Endometrial microvascular endothelial cells (primary cell): ENCODE measurements at regions not wholly inside any gene's neighbourhood (a gene's known extent, or its start where the extent isn't known, plus 50 kb on each side); places are given as distances from the start of the nearest gene placed in this dataset.
"Not testable (repeated sequence)": the region's sequence is repeated elsewhere in the genome, so short reads cannot be mapped to it uniquely, and the experiment has no call there.

Experiments
- in situ Hi-C: cut with HindIII; loops from 2 replicates; pipeline ENCODE4 v1.10.0; 2017; ENCODE audit warnings: low sequenced_read_pairs, low pct_unique_long_range_greater_than_20kb; ENCODE audit errors: inconsistent ontology term

DNA sequence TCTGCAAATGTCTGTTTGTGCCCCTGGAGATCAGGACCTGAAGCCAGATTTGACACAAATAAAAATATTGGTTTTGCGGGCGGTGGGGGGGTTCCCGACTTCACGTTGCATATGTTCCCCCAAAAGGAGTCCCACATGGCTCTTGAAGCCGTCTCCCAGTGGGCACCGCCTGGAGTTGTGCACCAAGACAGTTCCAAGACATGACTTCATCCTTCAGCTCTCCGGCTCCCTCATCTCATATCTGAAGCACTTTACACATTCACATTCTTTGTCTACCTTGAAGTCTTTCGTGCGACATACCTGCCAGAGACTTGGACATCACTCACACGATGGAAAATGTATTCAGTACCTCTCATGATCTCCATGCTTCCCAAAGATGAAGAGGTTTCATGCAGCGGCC is 362.8 kb upstream of the FOXK1 start:
- in situ Hi-C loops: no loop called here

GRCh38 chr7:4325732-4326131 is 356.4 kb upstream of the FOXK1 start:
- in situ Hi-C loops: no loop called here

- in situ Hi-C loops: no loop called here
Observed at GRCh38 chr7:4331711-4332110, 350.4 kb upstream of the FOXK1 start.

DNA sequence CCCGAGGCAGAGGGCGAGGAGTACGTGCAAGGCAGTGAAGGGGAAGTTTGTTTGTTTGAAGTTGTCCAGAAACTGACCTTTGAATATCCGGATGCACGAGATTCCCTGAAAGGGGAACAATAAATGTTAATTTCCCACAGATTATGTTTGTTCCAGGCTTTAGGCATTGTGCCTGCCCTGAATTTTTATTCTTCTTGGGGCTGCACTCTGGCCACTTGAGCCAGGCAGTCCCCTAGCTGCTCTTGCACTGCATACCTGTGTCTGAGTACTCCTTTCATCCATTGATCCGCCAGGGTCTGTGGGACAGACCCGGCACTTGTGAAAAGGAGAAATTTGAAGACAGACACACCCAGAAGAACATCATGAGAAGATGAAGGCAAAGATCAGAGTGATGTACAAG is 343.5 kb upstream of the FOXK1 start:
- in situ Hi-C loops: no loop called here

- in situ Hi-C loops: no loop called here
Observed at GRCh38 chr7:4343272-4344247, 338.5 kb upstream of the FOXK1 start.

DNA sequence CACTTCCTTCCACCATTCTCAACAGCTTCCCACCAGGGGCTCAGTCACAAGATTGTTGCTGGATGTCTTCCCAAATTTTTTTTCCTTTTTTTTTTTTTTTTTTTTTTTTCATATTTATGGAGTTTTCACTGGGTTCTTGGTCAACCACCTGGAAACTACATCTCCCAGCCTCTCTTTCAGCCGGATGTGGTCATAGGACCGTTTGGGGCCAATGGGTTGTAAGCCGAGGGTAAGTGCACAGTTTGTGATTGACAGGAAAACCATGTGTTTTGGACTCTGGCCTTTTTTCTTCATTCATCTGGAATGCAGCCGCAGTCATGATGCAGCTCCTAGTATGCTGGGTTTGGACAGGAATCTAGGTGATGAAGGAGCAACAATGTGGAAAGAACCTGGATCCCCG is 337.1 kb upstream of the FOXK1 start:
- in situ Hi-C loops: no loop called here

DNA sequence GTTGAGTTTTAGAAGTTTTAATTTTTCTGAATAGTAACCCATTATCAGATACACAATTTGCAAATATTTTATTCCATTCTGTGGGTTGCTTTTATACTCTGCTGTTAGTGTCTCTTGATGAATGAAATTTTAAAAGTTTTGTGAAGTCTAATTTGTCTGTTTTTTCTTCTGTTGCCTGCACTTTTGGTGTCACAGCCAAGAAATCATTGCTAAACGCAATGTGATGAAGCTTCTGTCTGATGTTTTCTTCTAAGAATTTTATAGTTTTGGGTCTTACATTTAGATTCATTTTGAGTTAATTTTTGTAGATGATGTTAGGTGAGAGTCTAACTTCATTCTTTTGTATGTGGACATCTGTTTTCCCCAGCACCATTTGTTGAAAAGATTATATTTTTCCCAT is 330.0 kb upstream of the FOXK1 start:
- in situ Hi-C loops: no loop called here

- in situ Hi-C loops: no loop called here
Observed at GRCh38 chr7:4361774-4362173, 320.3 kb upstream of the FOXK1 start.

- in situ Hi-C loops: no loop called here
Observed at GRCh38 chr7:4383584-4383983, 298.5 kb upstream of the FOXK1 start.

DNA sequence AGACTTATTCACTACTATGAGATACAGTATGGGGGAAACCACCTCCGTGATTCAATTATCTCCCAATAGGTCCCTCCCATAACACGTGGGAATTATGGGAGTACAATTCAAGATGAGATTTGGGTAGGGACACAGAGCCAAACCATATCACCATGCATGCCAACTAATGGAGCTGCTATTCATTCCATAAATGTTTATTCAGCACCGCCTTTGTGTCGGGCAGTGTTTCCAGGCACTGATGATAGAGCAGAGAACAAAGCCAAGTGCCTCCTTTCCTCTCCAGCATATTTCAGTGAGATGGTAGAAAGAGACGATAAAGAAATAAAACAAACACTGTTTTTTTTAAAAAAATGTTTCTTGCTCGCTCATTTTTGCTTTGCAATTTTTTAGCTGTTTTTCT is 295.9 kb upstream of the FOXK1 start:
- in situ Hi-C loops: no loop called here

DNA sequence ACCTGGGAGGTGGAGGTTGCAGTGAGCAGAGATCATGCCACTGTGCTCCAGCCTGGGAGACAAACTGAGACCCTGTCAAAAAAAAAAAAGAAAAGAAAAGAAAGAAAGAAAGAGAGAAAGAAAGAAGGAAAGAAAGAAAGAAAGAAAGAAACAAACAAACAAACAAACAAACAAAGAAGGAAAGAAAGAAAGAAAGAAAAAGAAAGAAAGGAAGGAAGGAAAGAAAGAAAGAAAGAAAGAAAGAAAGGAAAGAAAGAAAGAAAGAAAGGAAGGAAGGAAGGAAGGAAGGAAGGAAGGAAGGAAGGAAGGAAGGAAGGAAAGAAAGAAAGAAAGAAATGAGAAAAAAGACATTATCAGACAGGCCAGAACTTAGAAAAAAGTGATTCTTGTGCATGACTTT is 291.0 kb upstream of the FOXK1 start:
- in situ Hi-C loops: not testable (repeated sequence)

DNA sequence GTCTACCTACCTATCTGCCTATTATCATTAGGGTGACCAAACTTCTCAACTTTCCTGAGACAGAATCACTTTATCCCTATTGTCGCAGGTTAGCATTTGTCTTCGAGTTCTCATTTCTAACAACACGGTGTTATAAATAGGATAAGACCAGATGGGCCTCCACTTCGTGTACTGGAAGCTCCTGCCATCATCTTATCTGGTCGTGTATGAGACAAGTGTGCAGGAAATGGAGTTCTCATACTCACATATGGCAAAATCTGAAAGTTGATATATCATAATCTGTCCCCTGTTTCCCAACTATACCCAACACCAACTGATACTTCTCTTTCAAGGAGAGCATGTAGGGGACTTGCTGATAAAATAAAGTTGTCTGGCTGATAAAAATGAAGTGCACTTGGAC is 287.4 kb upstream of the FOXK1 start:
- in situ Hi-C loops: no loop called here

- in situ Hi-C loops: no loop called here
Observed at GRCh38 chr7:4399121-4399520, 283.0 kb upstream of the FOXK1 start.

DNA sequence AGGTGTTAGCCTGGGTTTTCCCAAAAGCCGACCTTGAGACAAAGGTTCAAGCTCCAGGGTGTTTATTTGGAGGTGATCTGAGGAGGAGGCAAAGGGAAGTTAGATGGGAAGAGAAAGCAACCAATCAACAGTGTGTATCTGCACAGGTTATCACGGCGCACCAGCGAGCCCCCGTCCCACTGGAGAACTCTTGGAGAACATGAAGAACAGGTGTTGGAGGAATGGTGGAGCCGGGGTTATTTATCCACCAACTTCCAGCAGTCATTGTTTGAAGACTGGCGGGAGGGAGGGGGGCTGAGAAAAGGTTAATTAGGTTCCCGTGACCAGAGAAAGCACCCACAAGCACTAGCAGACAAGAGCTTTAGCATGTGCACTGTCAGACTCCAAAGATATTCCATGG is 282.5 kb upstream of the FOXK1 start:
- in situ Hi-C loops: no loop called here

DNA sequence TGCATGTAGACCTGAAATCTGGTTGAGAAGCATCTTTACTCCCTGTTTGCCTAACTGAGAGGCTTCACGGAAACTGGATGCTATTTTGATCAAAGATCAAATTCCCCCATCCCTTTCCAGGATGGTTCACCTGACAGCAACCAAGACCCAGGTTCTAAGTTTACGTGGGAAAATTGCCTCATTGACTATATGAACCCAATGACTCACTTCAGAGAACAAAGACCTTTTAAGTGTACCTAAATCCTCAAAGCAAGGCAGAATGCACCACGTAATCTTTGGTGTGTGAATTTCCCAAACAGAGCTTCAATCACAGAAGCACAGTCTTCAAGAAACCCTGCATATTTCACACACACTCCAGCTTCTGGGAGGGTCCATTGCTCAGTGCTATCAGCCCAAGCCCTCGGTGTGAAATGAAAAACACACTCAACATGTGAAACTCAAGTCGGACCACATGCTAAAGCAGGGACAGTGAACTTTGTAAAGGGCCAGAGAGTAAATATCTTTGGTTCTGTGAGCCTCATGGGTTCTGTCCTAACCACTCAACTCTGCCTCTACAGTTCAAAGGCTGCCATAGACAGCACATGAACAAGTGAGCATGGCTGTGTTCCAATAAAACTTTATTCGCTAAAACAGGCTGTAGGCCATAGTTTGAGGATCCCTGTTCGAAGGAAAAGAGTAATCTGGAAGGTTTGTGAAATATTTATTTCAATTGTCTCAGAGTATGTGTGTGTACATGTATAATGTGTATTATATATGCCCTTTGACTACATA is 275.6 kb upstream of the FOXK1 start:
- in situ Hi-C loops: no loop called here

- in situ Hi-C loops: no loop called here
Observed at GRCh38 chr7:4409946-4410345, 272.1 kb upstream of the FOXK1 start.

GRCh38 chr7:4416396-4417056 is 265.6 kb upstream of the FOXK1 start:
- in situ Hi-C loops: no loop called here

GRCh38 chr7:4428526-4428925 is 253.6 kb upstream of the FOXK1 start:
- in situ Hi-C loops: no loop called here

DNA sequence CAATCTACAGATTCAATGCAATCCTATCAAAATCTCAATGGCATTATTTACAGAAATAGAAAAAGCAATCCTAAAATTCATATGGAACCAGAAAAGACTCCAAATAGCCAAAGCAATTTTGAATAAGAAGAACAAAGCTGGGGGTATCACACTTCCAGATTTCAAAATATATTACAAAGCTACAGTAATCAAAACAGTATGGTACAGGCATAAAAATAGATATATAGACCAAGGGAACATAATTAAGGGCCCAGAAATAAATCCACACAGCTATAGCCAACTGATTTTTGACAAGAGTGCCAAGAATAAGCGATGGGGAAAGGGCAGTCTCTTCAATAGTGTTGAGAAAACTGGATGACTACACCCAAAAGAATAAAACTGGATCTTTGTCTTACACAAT is 251.9 kb upstream of the FOXK1 start:
- in situ Hi-C loops: no loop called here

DNA sequence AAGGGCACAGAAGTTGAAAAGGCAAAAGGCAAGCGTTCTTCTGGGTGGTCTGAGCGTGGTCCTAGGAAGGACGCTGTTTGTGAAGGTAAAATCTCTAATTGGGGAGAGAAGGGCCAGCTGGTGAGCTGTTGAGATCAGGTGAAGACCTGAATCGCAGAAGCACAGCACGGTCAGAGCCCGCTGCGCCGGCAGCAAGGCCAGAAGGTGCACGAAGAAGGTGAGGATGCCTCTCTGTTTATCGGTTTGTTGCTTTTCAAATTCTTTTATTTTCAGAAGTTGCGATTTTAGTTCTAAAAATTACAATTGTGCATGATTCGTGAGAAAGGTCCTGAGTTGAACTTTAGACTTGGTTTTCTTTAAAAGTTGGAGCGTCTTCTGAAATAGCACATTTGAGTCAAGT is 247.8 kb upstream of the FOXK1 start:
- in situ Hi-C loops: no loop called here
